ENCODE measurements at regions not wholly inside any gene's neighbourhood (a gene's known extent, or its start where the extent isn't known, plus 50 kb on each side); places are given as distances from the start of the nearest gene placed in this dataset.

- DNase-seq, result no peak
These were observed 1435.7 kb downstream of the MAT2B start for GRCh38 chr5:164941132-164941531.

GRCh38 chr5:164950927-164951326, 1445.5 kb downstream of the MAT2B start:
- no peak for DNase-seq

GRCh38 chr5:164951570-164951969, 1446.2 kb downstream of the MAT2B start:
- DNase-seq, result no peak

- DNase-seq, result no peak
These were observed 1453.3 kb downstream of the MAT2B start for GRCh38 chr5:164958688-164959087.

- DNase-seq, result no peak
These were observed 1454.3 kb downstream of the MAT2B start for GRCh38 chr5:164959761-164960160.

GRCh38 chr5:164962329-164962961, 1457.0 kb downstream of the MAT2B start:
- no peak for DNase-seq

GRCh38 chr5:164966611-164967010, 1461.2 kb downstream of the MAT2B start:
- no peak for DNase-seq

GRCh38 chr5:164967354-164967753, 1461.9 kb downstream of the MAT2B start:
- no peak for DNase-seq

GRCh38 chr5:164972973-164973372, 1467.6 kb downstream of the MAT2B start:
- no peak for DNase-seq

GRCh38 chr5:164975986-164976385, 1470.6 kb downstream of the MAT2B start:
- no peak for DNase-seq

GRCh38 chr5:164980480-164980879, 1475.1 kb downstream of the MAT2B start:
- no peak for DNase-seq

- no peak for DNase-seq
These were observed 1492.7 kb downstream of the MAT2B start for GRCh38 chr5:164998142-164998541.

- DNase-seq, result no peak
These were observed 1493.2 kb downstream of the MAT2B start for GRCh38 chr5:164998590-164998989.

- no peak for DNase-seq
These were observed 1495.2 kb downstream of the MAT2B start for GRCh38 chr5:165000479-165001190.

- no peak for DNase-seq
These were observed 1497.9 kb downstream of the MAT2B start for GRCh38 chr5:165003283-165003682.

GRCh38 chr5:165004175-165004574, 1498.8 kb downstream of the MAT2B start:
- DNase-seq, result no peak

GRCh38 chr5:165014439-165014838, 1509.0 kb downstream of the MAT2B start:
- DNase-seq, result peak; percentile 77

GRCh38 chr5:165015126-165015525, 1509.7 kb downstream of the MAT2B start:
- DNase-seq, result peak; percentile 59

GRCh38 chr5:165015547-165015946, 1510.1 kb downstream of the MAT2B start:
- DNase-seq, result no peak

- no peak for DNase-seq
These were observed 1521.6 kb downstream of the MAT2B start for GRCh38 chr5:165026971-165027370.

- DNase-seq, result no peak
These were observed 1522.9 kb downstream of the MAT2B start for GRCh38 chr5:165028356-165028755.

- DNase-seq, result peak; percentile 83
These were observed 1523.9 kb downstream of the MAT2B start for GRCh38 chr5:165029099-165029870.

- no peak for DNase-seq
These were observed 1525.6 kb downstream of the MAT2B start for GRCh38 chr5:165030971-165031370.

GRCh38 chr5:165031371-165031770, 1526.0 kb downstream of the MAT2B start:
- DNase-seq, result no peak

Measured in SIG-M5 (cell line).